Type B pancreatic cell (in vitro differentiated cells): ENCODE measurements at regions not wholly inside any gene's neighbourhood (a gene's known extent, or its start where the extent isn't known, plus 50 kb on each side); places are given as distances from the start of the nearest gene placed in this dataset.
"Not testable (repeated sequence)": the region's sequence is repeated elsewhere in the genome, so short reads cannot be mapped to it uniquely, and the experiment has no call there.

Source experiments
- DNase-seq: peaks from one replicate; pipeline ENCODE4 v3.0.0; 2021; ENCODE audit warnings: mixed read lengths; ENCODE audit not compliant: unreplicated experiment; ENCODE audit errors: extremely low spot score
- H3K27ac Mint-ChIP-seq: 2 replicates; pipeline ENCODE4 v1.8.0; 2021; ENCODE audit warnings: mild to moderate bottlenecking, mixed read lengths
- H3K27me3 Mint-ChIP-seq: 2 replicates; pipeline ENCODE4 v1.8.0; 2021; ENCODE audit warnings: mixed read lengths
- H3K36me3 Mint-ChIP-seq: 2 replicates; pipeline ENCODE4 v1.8.0; 2021; ENCODE audit warnings: mixed read lengths
- H3K4me1 Mint-ChIP-seq: one replicate; pipeline ENCODE4 v1.8.0; 2021; ENCODE audit warnings: mixed read lengths; ENCODE audit not compliant: unreplicated experiment
- H3K4me3 Mint-ChIP-seq: 2 replicates; pipeline ENCODE4 v1.8.0; 2021; ENCODE audit warnings: mild to moderate bottlenecking, mixed read lengths
- H3K9me3 Mint-ChIP-seq: 2 replicates; pipeline ENCODE4 v1.8.0; 2021; ENCODE audit warnings: mixed read lengths
- TF ChIP-seq, protein P1 (sequence below): fragments of 200-600 bp; sonication (generic); conservative IDR thresholded peaks from 2 replicates; pipeline ENCODE4 v1.5.0; 2021; ENCODE audit warnings: antibody characterized with exemption, mild to moderate bottlenecking

DNA sequence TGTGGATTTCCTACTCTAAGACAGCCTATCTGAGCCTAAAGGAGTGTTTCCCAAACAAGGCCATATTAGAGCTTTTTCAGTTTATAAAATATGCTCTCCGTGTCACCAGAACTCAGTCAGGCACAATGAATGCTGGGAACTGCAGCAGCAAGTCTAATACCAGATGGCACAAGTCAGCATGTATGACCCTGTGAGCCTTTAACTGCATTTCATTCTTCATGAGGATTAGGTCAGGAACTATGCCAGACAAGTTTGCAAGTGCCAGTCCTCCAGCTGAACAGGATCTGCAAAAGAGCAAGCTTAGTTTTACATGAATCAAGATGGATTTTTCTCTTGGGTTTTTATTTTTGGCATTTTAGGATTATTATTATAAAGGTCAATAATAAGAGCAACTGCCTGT, 66.7 kb upstream of the SAMD5 start:
- H3K4me3 Mint-ChIP-seq, result no peak overlapping the region
- H3K4me1 Mint-ChIP-seq, result no peaks in the 10 kb centered on the region
- TF ChIP-seq, protein P1, sequence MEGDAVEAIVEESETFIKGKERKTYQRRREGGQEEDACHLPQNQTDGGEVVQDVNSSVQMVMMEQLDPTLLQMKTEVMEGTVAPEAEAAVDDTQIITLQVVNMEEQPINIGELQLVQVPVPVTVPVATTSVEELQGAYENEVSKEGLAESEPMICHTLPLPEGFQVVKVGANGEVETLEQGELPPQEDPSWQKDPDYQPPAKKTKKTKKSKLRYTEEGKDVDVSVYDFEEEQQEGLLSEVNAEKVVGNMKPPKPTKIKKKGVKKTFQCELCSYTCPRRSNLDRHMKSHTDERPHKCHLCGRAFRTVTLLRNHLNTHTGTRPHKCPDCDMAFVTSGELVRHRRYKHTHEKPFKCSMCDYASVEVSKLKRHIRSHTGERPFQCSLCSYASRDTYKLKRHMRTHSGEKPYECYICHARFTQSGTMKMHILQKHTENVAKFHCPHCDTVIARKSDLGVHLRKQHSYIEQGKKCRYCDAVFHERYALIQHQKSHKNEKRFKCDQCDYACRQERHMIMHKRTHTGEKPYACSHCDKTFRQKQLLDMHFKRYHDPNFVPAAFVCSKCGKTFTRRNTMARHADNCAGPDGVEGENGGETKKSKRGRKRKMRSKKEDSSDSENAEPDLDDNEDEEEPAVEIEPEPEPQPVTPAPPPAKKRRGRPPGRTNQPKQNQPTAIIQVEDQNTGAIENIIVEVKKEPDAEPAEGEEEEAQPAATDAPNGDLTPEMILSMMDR, result no peak
- no peak for DNase-seq
- H3K9me3 Mint-ChIP-seq, result peaks cover 4% of the 10 kb centered on the region
- peaks cover 27% of the 10 kb centered on the region for H3K27me3 Mint-ChIP-seq
- no peaks in the 10 kb centered on the region for H3K36me3 Mint-ChIP-seq
- H3K27ac Mint-ChIP-seq, result no peak overlapping the region

DNA sequence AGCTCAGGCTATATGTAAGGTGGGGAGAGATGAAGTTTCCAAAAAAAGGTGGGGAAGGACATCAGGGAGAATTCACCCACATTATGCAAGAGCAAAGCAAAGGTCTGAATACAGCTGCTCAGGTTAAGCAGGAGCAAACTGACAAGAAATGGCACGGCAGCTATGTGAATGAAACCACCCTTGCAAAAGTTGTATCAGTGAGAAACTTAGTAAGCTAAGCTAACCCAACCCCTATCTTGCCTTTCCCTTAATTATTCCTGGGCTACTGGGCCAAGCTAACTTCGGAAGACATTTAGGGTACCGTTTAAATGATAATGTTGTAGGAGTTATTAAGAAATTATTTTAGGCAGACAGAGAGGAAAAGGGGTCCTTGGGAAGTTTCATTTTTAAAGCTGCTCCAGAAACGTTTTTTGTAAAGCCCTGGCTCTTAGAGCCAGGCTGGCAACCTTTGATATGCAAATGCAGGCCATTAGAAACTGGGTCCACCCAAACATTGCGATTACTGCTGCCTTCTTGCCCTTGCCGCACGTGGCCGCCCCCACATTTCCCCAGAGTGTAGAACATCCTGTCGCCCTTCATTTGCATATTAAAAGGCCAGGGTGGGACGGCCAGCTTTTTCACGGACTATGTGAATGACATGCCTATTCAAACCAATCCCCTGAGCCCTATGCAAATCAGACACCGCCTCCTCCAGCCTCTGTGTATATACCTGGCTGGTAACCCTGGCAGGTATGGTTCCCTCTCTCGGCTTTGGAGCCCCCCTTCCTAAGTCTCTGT, 60.5 kb upstream of the SAMD5 start:
- H3K4me3 Mint-ChIP-seq, result peak overlapping the region; percentile 61
- TF ChIP-seq, protein P1, result no peak
- H3K4me1 Mint-ChIP-seq, result peaks cover 9% of the 10 kb centered on the region

DNA sequence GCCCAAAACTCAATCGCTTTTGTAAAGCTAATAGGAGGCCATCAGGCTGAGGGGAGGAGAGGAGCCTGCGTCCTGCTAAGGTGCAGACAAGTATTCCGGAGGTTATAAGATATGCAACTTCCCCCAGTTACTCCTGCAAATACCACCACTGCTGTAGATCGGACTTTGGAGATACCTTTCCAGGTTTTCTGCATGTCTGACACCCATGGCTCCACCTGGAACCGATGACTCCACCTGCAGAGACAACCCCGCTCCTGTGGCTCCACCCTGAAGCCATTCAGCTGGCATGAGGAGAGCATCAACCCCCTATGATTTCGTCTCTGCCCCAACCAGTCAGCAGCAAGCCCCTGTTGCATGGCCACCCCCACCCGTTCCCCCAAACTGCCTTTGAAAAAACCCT, 59.7 kb upstream of the SAMD5 start:
- H3K4me3 Mint-ChIP-seq, result peak overlapping the region; percentile 18
- TF ChIP-seq, protein P1, result no peak
- no peaks in the 10 kb centered on the region for H3K9me3 Mint-ChIP-seq
- no peaks in the 10 kb centered on the region for H3K36me3 Mint-ChIP-seq
- H3K4me1 Mint-ChIP-seq, result peaks cover 13% of the 10 kb centered on the region
- no peak overlapping the region for H3K27ac Mint-ChIP-seq
- DNase-seq, result no peak
- H3K27me3 Mint-ChIP-seq, result peaks cover 44% of the 10 kb centered on the region

More for the DNA sequence above, 60.5 kb upstream of the SAMD5 start:
- Mint-ChIP-seq H3K36me3 (no peaks in the 10 kb centered on the region), H3K27me3 (peaks cover 44% of the 10 kb centered on the region), H3K27ac (no peak overlapping the region), H3K9me3 (no peaks in the 10 kb centered on the region)
- DNase-seq, result no peak

DNA sequence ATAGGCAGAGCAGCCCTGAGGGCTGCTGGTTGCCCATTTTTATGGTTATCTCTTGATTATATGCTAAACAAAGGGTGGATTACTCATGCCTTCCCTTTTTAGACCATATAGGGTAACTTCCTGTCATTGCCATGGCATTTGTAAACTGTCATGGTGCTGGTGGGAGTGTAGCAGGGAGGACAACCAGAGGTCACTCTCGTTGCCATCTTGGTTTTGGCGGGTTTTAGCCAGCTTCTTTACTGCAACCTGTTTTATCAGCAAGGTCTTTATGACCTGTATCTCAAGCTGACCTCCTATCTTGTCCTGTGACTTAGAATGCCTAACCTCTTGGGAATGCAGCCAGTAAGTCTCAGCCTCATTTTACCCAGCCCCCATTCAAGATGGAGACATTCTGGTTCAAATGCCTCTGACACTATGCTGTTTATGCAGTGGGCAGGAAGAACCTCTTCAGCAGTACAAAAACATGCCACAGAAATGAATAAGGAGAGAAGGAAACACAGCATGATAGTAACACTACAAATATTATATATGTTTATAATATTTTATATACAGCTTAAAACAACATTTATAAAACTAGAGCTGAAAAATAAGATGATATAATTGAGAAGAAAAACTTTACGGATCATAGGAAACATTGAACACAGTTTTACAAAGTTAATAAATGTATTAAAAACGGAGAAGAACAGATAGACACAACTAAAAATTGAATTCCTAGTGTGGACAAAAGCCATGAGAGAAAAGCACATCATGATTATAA, 58.9 kb upstream of the SAMD5 start:
- peaks cover 17% of the 10 kb centered on the region for H3K4me1 Mint-ChIP-seq
- H3K36me3 Mint-ChIP-seq, result no peaks in the 10 kb centered on the region
- H3K27ac Mint-ChIP-seq, result no peak overlapping the region
- TF ChIP-seq, protein P1, result no peak
- H3K27me3 Mint-ChIP-seq, result peaks cover 40% of the 10 kb centered on the region
- H3K9me3 Mint-ChIP-seq, result no peaks in the 10 kb centered on the region
- H3K4me3 Mint-ChIP-seq, result no peak overlapping the region
- no peak for DNase-seq

DNA sequence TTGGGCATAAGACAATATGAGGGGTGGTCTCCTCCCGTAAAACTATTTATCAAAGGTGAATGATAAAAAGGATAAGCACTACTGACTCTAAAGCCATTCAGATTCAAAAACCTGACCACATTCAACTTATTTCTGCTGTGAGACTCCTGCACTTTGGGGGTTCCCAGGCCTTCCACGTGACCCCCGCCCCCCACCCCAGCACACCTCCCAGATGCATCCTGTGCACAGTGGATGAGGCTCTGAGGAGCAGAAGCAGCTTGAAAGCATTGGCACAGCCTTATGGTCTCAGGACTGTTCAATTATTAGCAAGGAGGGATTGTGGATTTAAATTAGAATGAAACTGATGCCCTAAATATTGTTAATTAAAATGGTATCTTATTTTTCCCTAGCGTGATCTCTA, 55.1 kb upstream of the SAMD5 start:
- no peak overlapping the region for H3K4me3 Mint-ChIP-seq
- H3K36me3 Mint-ChIP-seq, result no peaks in the 10 kb centered on the region
- no peak for DNase-seq
- H3K27ac Mint-ChIP-seq, result no peak overlapping the region
- peaks cover 11% of the 10 kb centered on the region for H3K27me3 Mint-ChIP-seq
- no peaks in the 10 kb centered on the region for H3K9me3 Mint-ChIP-seq
- H3K4me1 Mint-ChIP-seq, result peaks cover 12% of the 10 kb centered on the region
- TF ChIP-seq, protein P1, result no peak

DNA sequence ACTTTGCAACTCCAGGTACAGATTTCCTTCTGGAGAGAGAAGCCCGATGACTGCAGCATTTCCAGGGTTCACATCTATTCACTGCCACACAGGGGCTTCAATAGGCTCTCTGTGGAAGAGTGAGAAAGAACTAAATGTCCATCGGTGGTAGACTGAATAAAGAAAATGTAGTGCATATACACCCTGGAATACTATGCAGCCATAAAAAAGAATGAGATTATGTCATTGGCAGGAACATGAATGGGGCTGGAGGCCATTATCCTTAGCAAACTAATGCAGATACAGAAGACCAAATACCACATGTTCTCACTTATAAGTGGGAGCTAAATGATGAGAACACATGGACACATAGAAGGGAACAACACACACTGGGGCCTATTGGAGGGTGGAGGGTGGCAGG, 53.6 kb upstream of the SAMD5 start:
- not testable (repeated sequence) for H3K36me3 Mint-ChIP-seq, H3K9me3 Mint-ChIP-seq, H3K27me3 Mint-ChIP-seq, H3K27ac Mint-ChIP-seq, DNase-seq, H3K4me3 Mint-ChIP-seq
- H3K4me1 Mint-ChIP-seq, result peaks cover 12% of the 10 kb centered on the region
